Left lung (tissue), 4 donors: ENCODE measurements at regions not wholly inside any gene's neighbourhood (a gene's known extent, or its start where the extent isn't known, plus 50 kb on each side); places are given as distances from the start of the nearest gene placed in this dataset.

ENCODE experiments used
- ATAC-seq: fragments of 200-7000 bp; cut with Tn5 transposase; one replicate; pipeline ENCODE4 v1.9.1; 2020; ENCODE audit warnings: moderate library complexity
- DNase-seq, 4 donors: peaks; one replicate each; pipeline ENCODE4 v3.0.0-alpha.2; 2013 to 2020
- H3K27ac ChIP-seq, 2 donors: fragments of 200-600 bp; sonication (generic) in 1 of 2; one replicate each; pipeline versions ENCODE4 v1.5.0 to v1.8.0; 2020 to 2021
- H3K27me3 ChIP-seq, 2 donors: fragments of 200-600 bp; sonication (generic) in 1 of 2; one replicate each; pipeline versions ENCODE4 v1.5.0 to v1.8.0; 2020 to 2021
- H3K36me3 ChIP-seq, 2 donors: fragments of 200-600 bp; sonication (generic) in 1 of 2; one replicate each; pipeline versions ENCODE4 v1.5.0 to v1.8.0; 2020 to 2021
- H3K4me1 ChIP-seq, 2 donors: fragments of 200-600 bp; one replicate each; pipeline ENCODE4 v1.8.0; 2021
- H3K4me3 ChIP-seq, 2 donors: fragments of 200-600 bp; sonication (generic) in 1 of 2; one replicate each; pipeline versions ENCODE4 v1.5.0 to v1.8.0; 2020 to 2021; ENCODE audit warnings: mild to moderate bottlenecking in 1 of 2
- H3K9me3 ChIP-seq, 2 donors: fragments of 200-600 bp; sonication (generic) in 1 of 2; one replicate each; pipeline versions ENCODE4 v1.5.0 to v1.8.0; 2020 to 2021
- CTCF ChIP-seq, 2 donors: fragments of 200-600 bp; sonication (generic) in 1 of 2; IDR thresholded peaks; one replicate each; pipeline versions ENCODE4 v1.5.0 to v1.8.0; 2021; ENCODE audit warnings: antibody characterized with exemption in 2 of 2
- intact Hi-C, 2 donors: fragments of 100-400 bp; cut with DNase I; formaldehyde crosslinking; loops; one replicate each; pipeline versions ENCODE4 v1.11.2 to v1.14.2; 2022
- donor health status: DM: no; HTN: yes; CAD: no.
- donor health status: DM: no; HTN: no; CAD: no.

- Histone ChIP-seq H3K9me3 (peaks cover 0 to 7% of the 10 kb centered on the region in 2 donors), H3K4me3 (no peak overlapping the region), H3K27ac (no peak overlapping the region), H3K4me1 (no peaks in the 10 kb centered on the region), H3K27me3 (no peaks in the 10 kb centered on the region), H3K36me3 (no peaks in the 10 kb centered on the region)
- no peak for TF ChIP-seq CTCF (IDR thresholded peaks at IDR 0.05)
- ATAC-seq (no peak), DNase-seq (no peak)
- intact Hi-C loops, result no loop called here
Observed at GRCh38 chrX:88366314-88366713, 380.7 kb upstream of the CPXCR1 start.

DNA sequence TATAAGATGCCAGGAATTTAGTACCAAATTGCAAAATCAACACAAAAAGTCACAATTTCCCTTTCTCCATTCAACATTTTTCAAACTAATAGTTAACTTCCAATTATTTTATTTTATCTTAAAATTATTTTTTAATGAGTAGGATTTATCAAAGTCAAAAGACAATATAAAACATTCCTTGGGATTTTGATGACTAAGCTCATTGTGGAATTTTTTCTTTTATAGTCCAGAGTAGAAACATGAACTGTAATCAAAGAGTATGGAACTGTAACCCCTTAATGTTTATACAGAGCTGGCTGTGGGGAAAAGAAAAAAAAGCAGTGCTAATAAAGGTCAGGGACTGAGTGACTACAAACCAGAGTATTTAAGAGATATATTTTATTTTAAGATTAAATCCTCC, 368.6 kb upstream of the CPXCR1 start:
- H3K4me3 ChIP-seq, result no peak overlapping the region
- H3K4me1 ChIP-seq, result no peaks in the 10 kb centered on the region
- no peak for TF ChIP-seq CTCF (IDR thresholded peaks at IDR 0.05)
- intact Hi-C loops, result no loop called here
- DNase-seq, result no peak
- ATAC-seq, result no peak
- H3K9me3 ChIP-seq, result no peaks in the 10 kb centered on the region
- H3K27me3 ChIP-seq, result no peaks in the 10 kb centered on the region
- no peaks in the 10 kb centered on the region for H3K36me3 ChIP-seq
- no peak overlapping the region for H3K27ac ChIP-seq

DNA sequence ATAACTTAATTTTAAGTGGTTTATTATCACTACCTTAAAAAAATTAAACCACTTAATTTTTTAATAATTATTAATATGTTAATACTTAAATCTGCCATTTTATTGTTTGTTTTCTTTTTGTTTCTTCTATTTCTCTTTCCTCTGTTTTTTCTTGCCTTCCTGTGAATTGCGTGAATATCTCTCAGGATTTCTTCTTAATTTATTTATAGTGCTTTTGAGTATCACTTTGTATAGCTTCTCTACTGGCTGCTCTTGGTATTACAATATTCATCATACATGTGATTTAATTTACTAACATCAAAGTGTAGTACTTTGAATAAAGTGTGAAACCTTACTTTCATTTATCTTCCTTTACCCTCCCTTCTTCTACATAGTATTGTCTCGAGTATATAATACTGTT, 349.5 kb upstream of the CPXCR1 start:
- DNase-seq (no peak), ATAC-seq (no peak)
- no peaks in the 10 kb centered on the region for H3K27me3 ChIP-seq
- no peaks in the 10 kb centered on the region for H3K36me3 ChIP-seq
- intact Hi-C loops, result no loop called here
- no peaks in the 10 kb centered on the region for H3K4me1 ChIP-seq
- H3K9me3 ChIP-seq, result no peaks in the 10 kb centered on the region
- no peak for TF ChIP-seq CTCF (IDR thresholded peaks at IDR 0.05)
- H3K27ac ChIP-seq, result no peak overlapping the region
- no peak overlapping the region for H3K4me3 ChIP-seq

GRCh38 chrX:88416002-88416401, 331.0 kb upstream of the CPXCR1 start:
- TF ChIP-seq CTCF (IDR thresholded peaks at IDR 0.05), result no peak

DNA sequence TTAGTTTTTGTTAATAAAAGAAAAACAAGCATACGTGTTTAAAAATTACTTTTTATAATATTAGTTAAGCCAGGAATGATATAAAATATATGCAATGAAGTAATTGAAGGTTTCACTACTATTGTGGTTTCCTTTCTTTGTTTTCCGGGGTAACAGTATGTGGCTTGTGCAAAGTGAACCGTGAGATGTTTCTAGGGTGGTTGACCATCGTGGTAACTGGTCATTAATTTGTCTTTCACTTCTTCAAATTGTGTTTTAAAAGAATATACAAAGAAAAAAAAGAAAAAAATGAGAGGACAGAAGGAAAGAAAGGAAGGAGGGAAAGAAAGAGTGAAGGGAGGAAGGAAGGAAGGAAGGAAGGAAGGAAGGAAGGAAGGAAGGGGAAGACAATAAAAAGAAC, 330.1 kb upstream of the CPXCR1 start:
- no peaks in the 10 kb centered on the region for H3K27me3 ChIP-seq

More at GRCh38 chrX:88416002-88416401, 331.0 kb upstream of the CPXCR1 start:
- no peaks in the 10 kb centered on the region for H3K36me3 ChIP-seq
- DNase-seq, result no peak
- H3K27me3 ChIP-seq, result no peaks in the 10 kb centered on the region
- no peak overlapping the region for H3K27ac ChIP-seq
- intact Hi-C loops, result no loop called here
- no peak for ATAC-seq
- no peak overlapping the region for H3K4me3 ChIP-seq
- H3K4me1 ChIP-seq, result no peaks in the 10 kb centered on the region
- H3K9me3 ChIP-seq, result no peaks in the 10 kb centered on the region

More for the DNA sequence above, 330.1 kb upstream of the CPXCR1 start:
- ATAC-seq (no peak), DNase-seq (no peak)
- TF ChIP-seq CTCF (IDR thresholded peaks at IDR 0.05), result no peak
- no peaks in the 10 kb centered on the region for H3K9me3 ChIP-seq
- H3K4me1 ChIP-seq, result no peaks in the 10 kb centered on the region
- no peak overlapping the region for H3K4me3 ChIP-seq
- intact Hi-C loops, result no loop called here
- H3K27ac ChIP-seq, result no peak overlapping the region
- no peaks in the 10 kb centered on the region for H3K36me3 ChIP-seq
